A549 (cell line): ENCODE measurements at regions not wholly inside any gene's neighbourhood (a gene's known extent, or its start where the extent isn't known, plus 50 kb on each side); places are given as distances from the start of the nearest gene placed in this dataset.

Source experiments
- ATAC-seq, 2 experiments: fragments of 200-7000 bp in 1 of 2; fragments of >200 bp in 1 of 2; cut with Nextera tagmentation in 1 of 2; cut with Tn5 transposase in 1 of 2; 3 replicates each; pipeline versions ENCODE4 v1.8.0 to v1.9.1; 2018 to 2020; ENCODE audit warnings: mild to moderate bottlenecking in 1 of 2, moderate library complexity in 1 of 2
- CTCF ChIA-PET: fragments of 300-600 bp; sonication (Branson Sonifier 250); formaldehyde crosslinking; extraction: SDS; loops from one replicate; lab custom pipeline; 2021; ENCODE audit warnings: antibody characterized with exemption, inconsistent platforms; lab: Yijun Ruan, JAX
- POLR2A ChIA-PET: fragments of 350-600 bp; formaldehyde crosslinking; extraction: SDS; loops from one replicate; lab custom pipeline; 2021; ENCODE audit warnings: antibody characterized with exemption, inconsistent platforms; lab: Yijun Ruan, JAX
- DNase-seq, 2 experiments: peaks; one replicate each; pipeline versions ENCODE4 v3.0.0 to v3.0.0-alpha.2; 2011 to 2016; ENCODE audit warnings: low read depth in 1 of 2, low spot score in 1 of 2
- FAIRE-seq: peaks from 2 replicates; lab custom pipeline; 2011; peaks lifted over from hg19 to GRCh38; lab: Jason Lieb, UNC
- H3K27ac ChIP-seq, 2 experiments: fragments of >200 bp; sonication (Bioruptor Twin); formaldehyde crosslinking; 3 replicates each; pipeline ENCODE4 v1.5.1; 2016 to 2017
- H3K4me1 ChIP-seq: fragments of >200 bp; sonication (Bioruptor Twin); formaldehyde crosslinking; 3 replicates; pipeline ENCODE4 v1.6.1; 2016
- H3K4me2 ChIP-seq: fragments of >200 bp; sonication (Bioruptor Twin); formaldehyde crosslinking; 3 replicates; pipeline ENCODE4 v1.6.1; 2016
- H3K4me3 ChIP-seq: fragments of >200 bp; sonication (Bioruptor Twin); formaldehyde crosslinking; 3 replicates; pipeline ENCODE4 v1.5.1; 2016
- H3K9me3 ChIP-seq: fragments of >200 bp; sonication (Bioruptor Twin); formaldehyde crosslinking; 3 replicates; pipeline ENCODE4 v1.6.1; 2016
- CBX8 ChIP-seq: fragments of 200-600 bp; sonication (generic); IDR thresholded peaks from 2 replicates; pipeline ENCODE4 v1.6.1; 2016
- CHD2 ChIP-seq: fragments of 150-350 bp; IDR thresholded peaks from 2 replicates; pipeline ENCODE4 v1.6.1; 2014; ENCODE audit warnings: low read length; ENCODE audit not compliant: partially characterized antibody
- CHD4 ChIP-seq: fragments of 200-600 bp; sonication (generic); IDR thresholded peaks from 2 replicates; pipeline ENCODE4 v1.6.1; 2016; ENCODE audit warnings: antibody characterized with exemption, mild to moderate bottlenecking, borderline replicate concordance
- EHF ChIP-seq: fragments of 250-450 bp; sonication (Bioruptor Pico); IDR thresholded peaks from 2 replicates; pipeline ENCODE4 v1.5.0; 2020; ENCODE audit warnings: mild to moderate bottlenecking
- EP300 ChIP-seq, 2 experiments: fragments of >200 bp; sonication (Bioruptor Twin); formaldehyde crosslinking; IDR thresholded peaks; 2 replicates in 1 of 2; 3 replicates in 1 of 2; pipeline ENCODE4 v1.6.1; 2016 to 2017
- ESRRA ChIP-seq: fragments of 150-350 bp; IDR thresholded peaks from 2 replicates; pipeline ENCODE4 v1.6.1; 2014; ENCODE audit warnings: mild to moderate bottlenecking, low read length, borderline replicate concordance
- HEYL ChIP-seq: fragments of 250-450 bp; sonication (Bioruptor Pico); IDR thresholded peaks from 2 replicates; pipeline ENCODE4 v1.8.0; 2021; ENCODE audit warnings: mild to moderate bottlenecking, moderate library complexity
- HOXA7 ChIP-seq: fragments of 250-450 bp; sonication (Bioruptor Pico); IDR thresholded peaks from 2 replicates; pipeline ENCODE4 v1.5.0; 2020; ENCODE audit warnings: mild to moderate bottlenecking, moderate library complexity
- HOXB5 ChIP-seq: fragments of 250-450 bp; sonication (Bioruptor Pico); IDR thresholded peaks from 2 replicates; pipeline ENCODE4 v1.5.0; 2020; ENCODE audit warnings: mild to moderate bottlenecking, moderate library complexity
- JUN ChIP-seq, 2 experiments: fragments of >200 bp; sonication (Bioruptor Twin); formaldehyde crosslinking; IDR thresholded peaks; 2 replicates in 1 of 2; 3 replicates in 1 of 2; pipeline ENCODE4 v1.6.1; 2016 to 2017
- JUNB ChIP-seq: fragments of >200 bp; sonication (Bioruptor Twin); formaldehyde crosslinking; IDR thresholded peaks from 2 replicates; pipeline ENCODE4 v1.6.1; 2016
- MYC ChIP-seq: IDR thresholded peaks from 2 replicates; pipeline ENCODE4 v1.6.1; 2012; ENCODE audit warnings: mild to moderate bottlenecking, inconsistent platforms, low read length, improper control_type of control experiment, borderline replicate concordance
- RAD21 ChIP-seq, 2 experiments: fragments of >200 bp in 1 of 2; sonication (Bioruptor Twin) in 1 of 2; formaldehyde crosslinking in 1 of 2; IDR thresholded peaks in 1 of 2; conservative IDR thresholded peaks in 1 of 2; 2 replicates in 1 of 2; 3 replicates in 1 of 2; pipeline ENCODE4 v1.6.1; 2012 to 2018; ENCODE audit warnings: inconsistent platforms in 1 of 2
- RFX5 ChIP-seq: fragments of 450-650 bp; IDR thresholded peaks from 2 replicates; pipeline ENCODE4 v1.7.1; 2014; ENCODE audit warnings: antibody characterized with exemption, mild to moderate bottlenecking, moderate library complexity
- RNF2 ChIP-seq: fragments of 200-600 bp; sonication (generic); IDR thresholded peaks from 2 replicates; pipeline ENCODE4 v1.6.1; 2016; ENCODE audit warnings: low read depth, mild to moderate bottlenecking, antibody characterized with exemption, moderate library complexity, borderline replicate concordance
- SREBF2 ChIP-seq: fragments of 450-650 bp; IDR thresholded peaks from 2 replicates; pipeline ENCODE4 v1.6.1; 2014; ENCODE audit warnings: mild to moderate bottlenecking, moderate library complexity
- TFCP2L1 ChIP-seq: fragments of 250-450 bp; sonication (Bioruptor Pico); IDR thresholded peaks from 2 replicates; pipeline ENCODE4 v1.5.0; 2021; ENCODE audit warnings: mild to moderate bottlenecking
- TP53 ChIP-seq: fragments of 250-450 bp; sonication (Bioruptor Pico); IDR thresholded peaks from 2 replicates; pipeline ENCODE4 v1.5.0; 2021; ENCODE audit warnings: mild to moderate bottlenecking, moderate library complexity
- ZC3H11A ChIP-seq: fragments of 450-650 bp; IDR thresholded peaks from 2 replicates; pipeline ENCODE4 v1.6.1; 2014; ENCODE audit warnings: antibody characterized with exemption, mild to moderate bottlenecking
- ZNF302 ChIP-seq: fragments of 250-450 bp; sonication (Bioruptor Pico); IDR thresholded peaks from 2 replicates; pipeline ENCODE4 v1.9.0; 2021; ENCODE audit warnings: inconsistent platforms, mild to moderate bottlenecking, moderate library complexity
- WGBS: methylation state at CpG from one replicate; pipeline ENCODE4 v1.1.6; 2017; ENCODE audit errors: missing lambda C conversion rate; 5-methylcytosine and 5-hydroxymethylcytosine counted together
- TF ChIP-seq, protein P1 (sequence below): fragments of 250-450 bp; sonication (Bioruptor Pico); IDR thresholded peaks from 2 replicates; pipeline ENCODE4 v1.5.0; 2021; ENCODE audit warnings: mild to moderate bottlenecking, moderate library complexity, borderline replicate concordance
- TF ChIP-seq, protein P2 (sequence below): fragments of 250-450 bp; sonication (Bioruptor Pico); IDR thresholded peaks from 2 replicates; pipeline ENCODE4 v1.5.0; 2020; ENCODE audit warnings: low read depth, mild to moderate bottlenecking, moderate library complexity
- TF ChIP-seq, protein P3 (sequence below): fragments of >200 bp; sonication (Bioruptor Twin); formaldehyde crosslinking; IDR thresholded peaks from 3 replicates; pipeline ENCODE4 v1.5.1; 2016

DNA sequence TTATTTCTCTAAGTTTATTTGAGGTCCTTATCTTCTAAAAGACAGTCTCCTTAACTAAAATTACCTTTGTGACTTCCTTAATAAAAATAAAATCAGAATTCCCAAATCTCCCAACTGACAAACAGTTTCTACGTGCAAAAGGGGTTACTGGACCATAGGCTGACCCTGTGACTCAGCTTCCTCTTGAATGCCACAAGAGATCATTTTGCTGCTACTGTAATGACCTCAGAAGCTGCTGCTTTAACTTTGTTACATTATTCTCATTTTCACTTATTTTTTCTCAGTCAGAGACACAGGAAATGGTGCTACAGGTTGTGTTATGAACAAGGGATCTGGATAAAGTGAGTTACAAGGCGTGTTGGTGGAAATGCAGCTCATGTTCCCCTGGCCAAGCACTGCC is 132.2 kb upstream of the TMTC2 start:
- CTCF ChIA-PET = no interaction called here
- no peak for FAIRE-seq

DNA sequence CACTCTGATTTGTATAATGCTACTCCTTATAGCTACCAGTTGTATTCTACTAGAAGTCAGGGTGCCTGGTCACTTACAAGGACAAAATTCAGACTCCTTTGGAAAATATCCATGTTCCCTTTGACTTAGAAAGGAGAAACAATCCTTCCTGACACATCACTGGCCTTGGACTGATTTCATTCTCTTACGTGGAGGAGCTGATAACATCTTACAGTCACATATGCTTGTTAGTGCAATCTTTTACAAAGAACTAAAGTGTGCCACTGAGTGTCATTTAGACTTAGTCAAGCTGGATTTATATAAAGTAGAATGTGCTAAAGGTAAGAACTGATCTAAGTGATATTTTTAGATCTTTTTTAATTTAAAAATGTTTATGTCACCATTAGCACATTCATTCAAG is 131.0 kb upstream of the TMTC2 start:
- FAIRE-seq (no peak), DNase-seq (no peak), ATAC-seq (no peak)
- TF ChIP-seq TP53 (CRISPR knock-in tag) (no peak), JUNB (no peak), HOXB5 (CRISPR knock-in tag) (no peak), CBX8 (no peak), HEYL (CRISPR knock-in tag) (no peak), CHD4 (no peak), EP300 (IDR thresholded peaks at IDR 0.05) (no peak), RNF2 (no peak), MYC (no peak), SREBF2 (no peak)
- ChIA-PET CTCF (no interaction called here), POLR2A (no interaction called here)
- Histone ChIP-seq H3K4me1 (no peaks in the 10 kb centered on the region), H3K27ac (no peak overlapping the region), H3K4me2 (no peak overlapping the region), H3K4me3 (no peak overlapping the region), H3K9me3 (no peaks in the 10 kb centered on the region; the same call in 2 of the 3 replicates)
- 18% methylated on average over 1 of the region's 1 CpG for WGBS

More for the DNA sequence above, 132.2 kb upstream of the TMTC2 start:
- H3K4me1 ChIP-seq = no peaks in the 10 kb centered on the region
- ATAC-seq = no peak
- TF ChIP-seq CHD2 (no peak), RFX5 (no peak), RAD21 (conservative IDR thresholded peaks at IDR 0.05 in 1 of 2, IDR thresholded peaks at IDR 0.05 in 1 of 2) (no peak), TFCP2L1 (CRISPR knock-in tag) (no peak), JUN (IDR thresholded peaks at IDR 0.05) (no peak)
- TF ChIP-seq, protein P1, sequence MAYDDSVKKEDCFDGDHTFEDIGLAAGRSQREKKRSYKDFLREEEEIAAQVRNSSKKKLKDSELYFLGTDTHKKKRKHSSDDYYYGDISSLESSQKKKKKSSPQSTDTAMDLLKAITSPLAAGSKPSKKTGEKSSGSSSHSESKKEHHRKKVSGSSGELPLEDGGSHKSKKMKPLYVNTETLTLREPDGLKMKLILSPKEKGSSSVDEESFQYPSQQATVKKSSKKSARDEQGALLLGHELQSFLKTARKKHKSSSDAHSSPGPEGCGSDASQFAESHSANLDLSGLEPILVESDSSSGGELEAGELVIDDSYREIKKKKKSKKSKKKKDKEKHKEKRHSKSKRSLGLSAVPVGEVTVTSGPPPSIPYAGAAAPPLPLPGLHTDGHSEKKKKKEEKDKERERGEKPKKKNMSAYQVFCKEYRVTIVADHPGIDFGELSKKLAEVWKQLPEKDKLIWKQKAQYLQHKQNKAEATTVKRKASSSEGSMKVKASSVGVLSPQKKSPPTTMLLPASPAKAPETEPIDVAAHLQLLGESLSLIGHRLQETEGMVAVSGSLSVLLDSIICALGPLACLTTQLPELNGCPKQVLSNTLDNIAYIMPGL = no peak
- TF ChIP-seq, protein P2, sequence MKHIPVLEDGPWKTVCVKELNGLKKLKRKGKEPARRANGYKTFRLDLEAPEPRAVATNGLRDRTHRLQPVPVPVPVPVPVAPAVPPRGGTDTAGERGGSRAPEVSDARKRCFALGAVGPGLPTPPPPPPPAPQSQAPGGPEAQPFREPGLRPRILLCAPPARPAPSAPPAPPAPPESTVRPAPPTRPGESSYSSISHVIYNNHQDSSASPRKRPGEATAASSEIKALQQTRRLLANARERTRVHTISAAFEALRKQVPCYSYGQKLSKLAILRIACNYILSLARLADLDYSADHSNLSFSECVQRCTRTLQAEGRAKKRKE (CRISPR knock-in tag) = no peak
- TF ChIP-seq, all 56 proteins: peak for 0
- WGBS = 14% methylated on average over 2 of the region's 2 CpGs
- POLR2A ChIA-PET = no interaction called here
- Histone ChIP-seq H3K27ac (no peak overlapping the region), H3K9me3 (no peaks in the 10 kb centered on the region; the same call in 2 of the 3 replicates), H3K4me2 (no peak overlapping the region), H3K4me3 (no peak overlapping the region)
- no peak for DNase-seq

DNA sequence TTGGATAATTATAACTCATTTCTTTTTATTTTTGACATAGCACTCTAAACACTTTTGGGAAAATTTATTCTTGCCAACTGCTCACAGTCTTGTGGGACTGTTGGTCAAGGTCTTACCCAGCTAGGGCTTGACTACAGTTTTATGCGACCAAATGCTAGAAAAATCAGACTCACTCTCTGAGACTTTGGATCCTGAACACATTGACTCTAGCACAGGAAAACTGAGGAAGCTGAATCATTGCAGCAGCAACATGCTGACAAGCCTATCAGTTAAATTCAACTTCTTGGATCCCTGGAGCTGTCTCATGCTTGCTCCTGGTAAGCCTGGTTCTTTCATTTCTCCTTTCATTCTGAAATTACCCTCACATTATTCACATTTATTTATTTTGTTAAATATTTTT is 120.7 kb upstream of the TMTC2 start:
- Histone ChIP-seq H3K27ac (no peak overlapping the region), H3K4me3 (no peak overlapping the region), H3K4me2 (no peak overlapping the region)
- CTCF ChIA-PET = interaction anchor here (0.9 kb wide), 1 partner anchor 187 kb away, joined by 3 read pairs; no protein-coding TSS in a partner anchor
- TF ChIP-seq ZC3H11A (no peak), EHF (CRISPR knock-in tag) (no peak), HOXA7 (CRISPR knock-in tag) (no peak), HEYL (CRISPR knock-in tag) (no peak), ESRRA (no peak), HOXB5 (CRISPR knock-in tag) (no peak), RAD21 (conservative IDR thresholded peaks at IDR 0.05 in 1 of 2, IDR thresholded peaks at IDR 0.05 in 1 of 2) (no peak), ZNF302 (CRISPR knock-in tag) (no peak)
- TF ChIP-seq, protein P3, sequence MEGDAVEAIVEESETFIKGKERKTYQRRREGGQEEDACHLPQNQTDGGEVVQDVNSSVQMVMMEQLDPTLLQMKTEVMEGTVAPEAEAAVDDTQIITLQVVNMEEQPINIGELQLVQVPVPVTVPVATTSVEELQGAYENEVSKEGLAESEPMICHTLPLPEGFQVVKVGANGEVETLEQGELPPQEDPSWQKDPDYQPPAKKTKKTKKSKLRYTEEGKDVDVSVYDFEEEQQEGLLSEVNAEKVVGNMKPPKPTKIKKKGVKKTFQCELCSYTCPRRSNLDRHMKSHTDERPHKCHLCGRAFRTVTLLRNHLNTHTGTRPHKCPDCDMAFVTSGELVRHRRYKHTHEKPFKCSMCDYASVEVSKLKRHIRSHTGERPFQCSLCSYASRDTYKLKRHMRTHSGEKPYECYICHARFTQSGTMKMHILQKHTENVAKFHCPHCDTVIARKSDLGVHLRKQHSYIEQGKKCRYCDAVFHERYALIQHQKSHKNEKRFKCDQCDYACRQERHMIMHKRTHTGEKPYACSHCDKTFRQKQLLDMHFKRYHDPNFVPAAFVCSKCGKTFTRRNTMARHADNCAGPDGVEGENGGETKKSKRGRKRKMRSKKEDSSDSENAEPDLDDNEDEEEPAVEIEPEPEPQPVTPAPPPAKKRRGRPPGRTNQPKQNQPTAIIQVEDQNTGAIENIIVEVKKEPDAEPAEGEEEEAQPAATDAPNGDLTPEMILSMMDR = no peak
- TF ChIP-seq, all 56 proteins: peak for 0
- Histone ChIP-seq H3K9me3 (no peaks in the 10 kb centered on the region), H3K4me1 (no peaks in the 10 kb centered on the region)
- WGBS = 0% methylated on average over 1 of the region's 1 CpG
- FAIRE-seq (no peak), ATAC-seq (no peak), DNase-seq (no peak)
- POLR2A ChIA-PET = no interaction called here
